Endothelial cell of hepatic sinusoid (primary cell): ENCODE measurements at regions not wholly inside any gene's neighbourhood (a gene's known extent, or its start where the extent isn't known, plus 50 kb on each side); places are given as distances from the start of the nearest gene placed in this dataset.

Experiments used
- in situ Hi-C: cut with HindIII; loops from 2 replicates; pipeline ENCODE4 v1.10.0; 2017; ENCODE audit warnings: low sequenced_read_pairs

GRCh38 chr1:58994664-58995063 is 210.8 kb upstream of the JUN start:
- in situ Hi-C loops: no loop called here

GRCh38 chr1:58996341-58997059 is 212.7 kb upstream of the JUN start:
- in situ Hi-C loops: no loop called here

GRCh38 chr1:58997060-58997411 is 213.2 kb upstream of the JUN start:
- in situ Hi-C loops: no loop called here

GRCh38 chr1:58997637-58998036 is 213.8 kb upstream of the JUN start:
- in situ Hi-C loops: no loop called here

GRCh38 chr1:58999676-59000075 is 215.8 kb upstream of the JUN start:
- in situ Hi-C loops: no loop called here

- in situ Hi-C loops: no loop called here
Measured at GRCh38 chr1:59004755-59005154, 220.9 kb upstream of the JUN start.

GRCh38 chr1:59005491-59006288 is 221.8 kb upstream of the JUN start:
- in situ Hi-C loops: no loop called here

- in situ Hi-C loops: no loop called here
Measured at GRCh38 chr1:59006289-59006658, 222.4 kb upstream of the JUN start.

- in situ Hi-C loops: no loop called here
Measured at GRCh38 chr1:59006932-59007331, 223.1 kb upstream of the JUN start.

GRCh38 chr1:59007429-59007819 is 223.6 kb upstream of the JUN start:
- in situ Hi-C loops: no loop called here

GRCh38 chr1:59007820-59008598 is 224.2 kb upstream of the JUN start:
- in situ Hi-C loops: no loop called here

GRCh38 chr1:59008599-59009347 is 224.9 kb upstream of the JUN start:
- in situ Hi-C loops: no loop called here

- in situ Hi-C loops: no loop called here
Measured at GRCh38 chr1:59011663-59012062, 227.8 kb upstream of the JUN start.

- in situ Hi-C loops: no loop called here
Measured at GRCh38 chr1:59012378-59012777, 228.5 kb upstream of the JUN start.

- in situ Hi-C loops: no loop called here
Measured at GRCh38 chr1:59013276-59013927, 229.6 kb upstream of the JUN start.

- in situ Hi-C loops: no loop called here
Measured at GRCh38 chr1:59013928-59014279, 230.1 kb upstream of the JUN start.

- in situ Hi-C loops: no loop called here
Measured at GRCh38 chr1:59014827-59015226, 231.0 kb upstream of the JUN start.

GRCh38 chr1:59015708-59016107 is 231.9 kb upstream of the JUN start:
- in situ Hi-C loops: no loop called here

- in situ Hi-C loops: no loop called here
Measured at GRCh38 chr1:59016390-59016789, 232.5 kb upstream of the JUN start.

- in situ Hi-C loops: no loop called here
Measured at GRCh38 chr1:59017501-59018231, 233.8 kb upstream of the JUN start.
